Breast epithelium (tissue), 4 donors: ENCODE measurements at regions not wholly inside any gene's neighbourhood (a gene's known extent, or its start where the extent isn't known, plus 50 kb on each side); places are given as distances from the start of the nearest gene placed in this dataset.

Experiments used
- DNase-seq, 2 donors: peaks; one replicate each; pipeline ENCODE4 v3.0.0-alpha.2; 2019; ENCODE audit warnings: low spot score in 2 of 2
- H3K27ac ChIP-seq, 2 donors: fragments of 200-600 bp; sonication (generic) in 1 of 2; one replicate each; pipeline ENCODE4 v1.5.1; 2016 to 2019; ENCODE audit warnings: mild to moderate bottlenecking in 1 of 2
- H3K27me3 ChIP-seq, 2 donors: fragments of 200-600 bp; sonication (generic) in 1 of 2; one replicate each; pipeline versions ENCODE4 v1.5.1 to v1.6.0; 2017 to 2019; ENCODE audit warnings: control low read depth in 1 of 2, mild to moderate bottlenecking in 1 of 2
- H3K36me3 ChIP-seq: fragments of 200-600 bp; one replicate; pipeline ENCODE4 v1.5.1; 2019
- H3K4me1 ChIP-seq, 2 donors: fragments of 200-600 bp; sonication (generic); one replicate each; pipeline ENCODE4 v1.5.1; 2016 to 2019; ENCODE audit warnings: control low read depth in 1 of 2
- H3K4me3 ChIP-seq, 3 donors: fragments of 200-600 bp; sonication (generic); 1 replicate in 2 of 3; 2 replicates in 1 of 3; pipeline ENCODE4 v1.5.1; 2016 to 2019; ENCODE audit warnings: mild to moderate bottlenecking in 3 of 3, moderate library complexity in 2 of 3
- H3K9me3 ChIP-seq, 2 donors: fragments of 200-600 bp; sonication (generic) in 1 of 2; one replicate each; pipeline ENCODE4 v1.5.1; 2016 to 2019; ENCODE audit warnings: control low read depth in 1 of 2
- CTCF ChIP-seq, 3 donors: fragments of 450-650 bp; IDR thresholded peaks; one replicate each; pipeline ENCODE4 v1.5.1; 2016 to 2017; ENCODE audit warnings: antibody characterized with exemption in 3 of 3, mild to moderate bottlenecking in 3 of 3, moderate library complexity in 3 of 3
- POLR2A ChIP-seq: fragments of 450-650 bp; IDR thresholded peaks from one replicate; pipeline ENCODE4 v1.6.1; 2016; ENCODE audit warnings: antibody characterized with exemption, mild to moderate bottlenecking, moderate library complexity
- POLR2AphosphoS5 ChIP-seq, 3 donors: sonication (generic); formaldehyde crosslinking; IDR thresholded peaks; one replicate each; pipeline ENCODE4 v1.6.1; 2017; ENCODE audit warnings: antibody characterized with exemption in 3 of 3
- intact Hi-C: fragments of 100-400 bp; cut with DNase I; formaldehyde crosslinking; loops from one replicate; pipeline ENCODE4 v1.15.1; 2023; ENCODE audit warnings: low total_unique reads

DNA sequence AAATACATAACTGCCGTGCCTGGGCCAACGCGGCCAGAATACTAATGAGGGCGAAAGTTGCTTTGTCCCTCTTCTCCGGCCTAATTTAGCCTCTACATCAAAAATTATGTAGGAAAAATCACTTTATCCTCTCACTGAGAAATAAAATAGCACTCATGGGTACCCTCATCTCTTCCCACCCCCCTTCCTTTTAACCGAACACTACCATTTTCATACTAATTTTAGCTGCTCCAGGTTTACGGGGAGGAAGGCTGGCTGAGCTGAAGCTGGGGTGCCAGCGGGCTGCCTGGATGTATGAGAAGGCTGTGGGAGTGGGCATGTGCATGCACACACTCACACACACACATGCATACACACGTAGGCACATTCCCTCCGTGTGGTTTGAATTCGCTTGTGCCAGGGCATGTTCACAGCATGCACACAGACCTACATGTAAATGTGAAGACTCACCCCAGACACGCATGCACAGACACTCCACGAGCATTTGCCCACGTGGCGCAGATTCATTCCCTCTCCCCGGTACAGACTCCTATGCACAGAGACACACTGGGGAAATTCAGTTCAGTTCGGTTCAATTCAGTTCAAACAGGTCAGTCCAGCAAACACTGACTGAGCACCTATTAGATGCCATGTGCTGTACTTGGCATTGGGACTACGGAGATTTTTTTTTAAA lies 145.1 kb downstream of the MRM1 start:
- Histone ChIP-seq H3K4me3 (no peak overlapping the region), H3K27me3 (no peaks in the 10 kb centered on the region), H3K36me3 (no peaks in the 10 kb centered on the region), H3K27ac (no peak overlapping the region), H3K4me1 (no peaks in the 10 kb centered on the region), H3K9me3 (no peaks in the 10 kb centered on the region)
- DNase-seq: no peak
- no peak for TF ChIP-seq POLR2A
- TF ChIP-seq CTCF (IDR thresholded peaks at IDR 0.05): no peak
- no peak for TF ChIP-seq POLR2AphosphoS5 (IDR thresholded peaks at IDR 0.05)
- intact Hi-C loops: no loop called here

DNA sequence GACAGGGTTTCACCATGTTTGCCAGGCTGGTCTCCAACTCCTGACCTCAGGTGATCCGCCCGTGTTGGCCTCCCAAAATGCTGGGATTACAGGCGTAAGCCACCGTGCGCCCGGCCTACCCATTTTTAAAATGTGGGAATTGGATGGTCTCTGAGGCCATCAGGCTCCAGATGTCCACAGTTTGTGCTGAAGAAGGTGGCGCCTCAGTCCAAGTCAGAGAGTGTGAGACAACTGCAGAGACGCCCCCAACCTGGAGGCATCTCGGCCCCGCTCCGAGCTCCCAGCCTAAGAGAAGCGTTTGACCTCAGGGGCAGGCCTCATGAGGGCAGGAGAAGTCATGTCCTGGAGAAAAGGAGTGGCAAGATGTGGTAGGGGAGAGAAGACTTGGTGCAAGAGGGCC lies 146.5 kb downstream of the MRM1 start:
- Histone ChIP-seq H3K4me3 (no peak overlapping the region), H3K27ac (no peak overlapping the region), H3K27me3 (no peaks in the 10 kb centered on the region), H3K4me1 (no peaks in the 10 kb centered on the region), H3K9me3 (no peaks in the 10 kb centered on the region), H3K36me3 (no peaks in the 10 kb centered on the region)
- intact Hi-C loops: no loop called here
- no peak for DNase-seq
- TF ChIP-seq CTCF (IDR thresholded peaks at IDR 0.05) (no peak), POLR2AphosphoS5 (IDR thresholded peaks at IDR 0.05) (no peak), POLR2A (no peak)

DNA sequence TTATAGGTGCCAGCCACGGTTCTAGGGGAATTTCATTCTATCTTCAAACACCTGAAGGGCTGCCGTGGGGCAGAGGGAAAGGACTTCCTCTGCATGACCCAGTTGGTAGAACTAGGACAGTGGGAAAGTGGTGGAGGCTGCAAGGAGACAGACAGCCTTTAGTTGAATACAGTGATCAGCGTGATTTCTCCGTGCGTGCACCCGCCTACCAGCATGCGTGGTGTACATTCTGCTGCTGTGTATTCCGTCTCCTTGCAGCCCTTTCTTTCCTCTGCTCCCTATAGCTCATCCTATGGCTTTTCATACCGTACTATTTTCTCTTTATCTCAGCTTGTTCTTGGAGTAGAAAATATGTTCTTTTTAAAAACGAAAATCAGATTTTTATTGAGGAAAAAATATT lies 146.9 kb downstream of the MRM1 start:
- Histone ChIP-seq H3K4me3 (no peak overlapping the region), H3K27ac (no peak overlapping the region), H3K4me1 (no peaks in the 10 kb centered on the region), H3K9me3 (no peaks in the 10 kb centered on the region), H3K27me3 (no peaks in the 10 kb centered on the region), H3K36me3 (no peaks in the 10 kb centered on the region)
- DNase-seq: no peak
- intact Hi-C loops: no loop called here
- no peak for TF ChIP-seq POLR2A
- TF ChIP-seq CTCF (IDR thresholded peaks at IDR 0.05): no peak
- TF ChIP-seq POLR2AphosphoS5 (IDR thresholded peaks at IDR 0.05): no peak

DNA sequence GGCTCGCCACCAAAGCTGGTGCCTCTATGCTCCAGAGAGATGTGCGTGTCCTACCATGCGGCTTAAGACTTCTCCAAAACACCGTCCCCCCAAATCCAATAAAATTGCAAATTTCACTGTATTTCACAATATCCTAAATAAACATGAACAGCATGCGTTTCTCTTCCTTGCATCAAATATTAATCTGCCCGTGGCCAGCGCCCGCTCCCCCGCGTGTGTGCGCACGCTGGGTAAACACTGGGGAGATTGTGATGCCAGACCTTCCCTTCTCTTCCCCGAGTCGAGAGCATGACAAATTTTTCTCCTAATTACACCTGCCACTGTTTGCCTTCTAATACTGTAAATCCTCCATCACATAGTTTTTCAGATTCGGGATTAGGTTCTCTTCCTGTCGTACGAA lies 148.1 kb downstream of the MRM1 start:
- TF ChIP-seq POLR2AphosphoS5 (IDR thresholded peaks at IDR 0.05): no peak
- no peak for TF ChIP-seq POLR2A
- no peak for TF ChIP-seq CTCF (IDR thresholded peaks at IDR 0.05)
- intact Hi-C loops: no loop called here
- DNase-seq: no peak
- H3K36me3 ChIP-seq: no peaks in the 10 kb centered on the region
- no peak overlapping the region for H3K4me3 ChIP-seq
- H3K27ac ChIP-seq: no peak overlapping the region
- H3K9me3 ChIP-seq: no peaks in the 10 kb centered on the region
- no peaks in the 10 kb centered on the region for H3K27me3 ChIP-seq
- H3K4me1 ChIP-seq: no peaks in the 10 kb centered on the region

DNA sequence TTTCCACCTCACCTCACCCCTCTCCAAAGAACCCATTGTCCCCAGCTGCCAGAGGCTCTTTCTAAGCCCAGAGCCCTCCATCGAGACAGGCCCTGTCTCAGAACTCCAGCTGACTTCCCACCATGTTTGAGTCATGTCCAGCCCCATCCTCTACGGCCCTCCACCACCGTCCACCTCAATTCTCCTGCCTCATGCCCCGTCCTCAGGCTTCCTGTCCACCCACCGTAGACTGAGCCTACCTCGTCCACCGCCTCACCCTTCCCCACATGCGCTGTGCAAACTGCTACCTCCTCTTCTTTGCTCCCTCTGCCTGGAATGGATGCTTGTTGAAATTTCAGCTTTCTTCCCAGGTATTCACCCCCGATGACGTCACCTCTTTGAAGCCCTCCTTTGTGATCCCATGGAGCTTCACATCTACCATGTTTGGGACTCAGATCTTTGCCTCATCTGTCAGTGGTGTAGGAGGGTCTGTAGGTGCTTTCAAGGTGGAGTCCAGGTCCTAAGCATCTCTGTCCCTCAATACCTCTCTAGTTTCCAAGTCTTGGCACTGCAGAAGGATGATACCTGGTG lies 149.0 kb downstream of the MRM1 start:
- no peak overlapping the region for H3K4me3 ChIP-seq
- intact Hi-C loops: no loop called here
- TF ChIP-seq POLR2AphosphoS5 (IDR thresholded peaks at IDR 0.05) (no peak), CTCF (IDR thresholded peaks at IDR 0.05) (no peak), POLR2A (no peak)
- no peaks in the 10 kb centered on the region for H3K4me1 ChIP-seq
- no peaks in the 10 kb centered on the region for H3K27me3 ChIP-seq
- H3K9me3 ChIP-seq: no peaks in the 10 kb centered on the region
- H3K27ac ChIP-seq: no peak overlapping the region
- no peak for DNase-seq
- H3K36me3 ChIP-seq: no peaks in the 10 kb centered on the region
